NCI-H2227 (cell line): ENCODE measurements at regions not wholly inside any gene's neighbourhood (a gene's known extent, or its start where the extent isn't known, plus 50 kb on each side); places are given as distances from the start of the nearest gene placed in this dataset.

Source experiments
- DNase-seq: peaks from one replicate; lab custom pipeline; 2025; ENCODE audit not compliant: unreplicated experiment; lab: John Stamatoyannopoulos, UW

- no peak for DNase-seq
Observed at GRCh38 chr18:37684590-37684989, 119.0 kb upstream of the CELF4 start.

DNA sequence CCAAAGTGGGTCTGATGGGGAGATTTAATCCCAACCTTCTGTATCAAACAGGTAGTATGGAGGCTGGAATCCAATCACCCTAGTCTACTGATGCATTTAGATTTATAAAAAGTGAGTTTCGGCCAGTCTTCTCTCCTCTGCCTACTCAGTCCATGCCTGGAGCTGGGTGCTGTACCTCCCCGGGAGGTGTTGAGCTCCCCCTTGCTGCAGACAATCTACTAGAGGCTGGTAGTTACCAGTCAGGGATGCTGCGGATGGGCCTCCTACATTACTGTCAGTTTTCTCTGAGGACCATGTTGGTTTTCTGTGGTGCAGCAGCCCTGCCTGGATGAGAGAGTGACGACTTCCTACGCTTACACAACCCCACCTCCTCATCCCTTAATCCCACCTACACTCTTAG is 118.6 kb upstream of the CELF4 start:
- no peak for DNase-seq

DNA sequence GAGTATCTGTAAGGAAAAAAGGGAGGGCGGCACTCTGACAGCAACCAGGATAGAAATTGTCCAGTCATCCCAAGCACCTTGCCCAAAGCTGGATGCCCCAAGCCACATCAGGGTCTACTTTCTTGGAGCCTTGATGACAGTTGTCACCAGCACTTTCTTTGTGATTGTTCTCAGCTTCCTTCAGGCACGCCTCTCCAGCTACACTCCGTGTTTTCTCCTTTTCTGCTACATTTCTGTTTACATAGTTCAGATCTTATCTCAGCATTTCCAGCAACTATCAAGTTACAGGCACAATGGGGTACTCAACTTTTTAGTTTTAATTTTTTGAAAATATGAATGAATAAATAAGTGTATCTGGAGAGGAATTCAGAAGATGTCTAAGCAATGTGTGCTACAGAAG is 115.3 kb upstream of the CELF4 start:
- no peak for DNase-seq

DNA sequence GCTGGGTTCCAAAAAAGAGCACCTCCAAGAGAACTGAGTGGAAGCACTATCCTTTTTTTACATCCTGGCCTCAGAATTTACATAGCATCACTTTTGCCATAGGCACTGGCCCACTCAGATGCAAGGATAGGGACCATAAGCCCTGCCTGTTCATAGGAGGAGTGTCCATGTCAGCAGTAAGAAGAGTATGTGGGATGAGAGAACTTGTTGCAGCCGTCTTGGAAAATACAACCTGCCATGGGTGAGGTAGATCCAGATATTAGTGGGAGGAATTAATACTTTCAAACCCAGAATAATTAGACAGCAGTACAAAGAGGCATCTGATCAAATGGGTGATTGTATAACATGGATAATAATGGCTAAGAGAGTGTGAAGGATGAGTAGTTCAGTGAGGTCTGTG is 110.7 kb upstream of the CELF4 start:
- DNase-seq = no peak

DNA sequence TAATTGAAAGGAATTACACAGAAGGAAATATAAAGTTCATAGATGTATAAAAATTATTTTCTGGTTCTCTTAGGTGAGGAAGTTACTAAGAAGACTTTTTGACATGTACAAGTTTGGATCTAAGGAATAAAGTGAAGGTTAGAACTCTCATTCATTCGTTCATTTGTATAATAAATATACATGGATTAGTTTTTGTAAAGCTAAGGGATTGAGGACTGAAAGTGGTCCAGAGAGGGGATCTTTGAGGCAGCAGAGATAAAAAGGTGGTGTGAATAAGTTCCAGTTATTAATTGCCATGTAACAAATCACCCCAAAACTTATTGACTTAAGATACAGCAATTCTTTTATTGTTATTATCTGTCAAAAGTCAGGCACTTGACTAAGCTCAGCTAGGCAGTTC is 110.1 kb upstream of the CELF4 start:
- no peak for DNase-seq

- no peak for DNase-seq
Observed at GRCh38 chr18:37674570-37674969, 109.0 kb upstream of the CELF4 start.

DNA sequence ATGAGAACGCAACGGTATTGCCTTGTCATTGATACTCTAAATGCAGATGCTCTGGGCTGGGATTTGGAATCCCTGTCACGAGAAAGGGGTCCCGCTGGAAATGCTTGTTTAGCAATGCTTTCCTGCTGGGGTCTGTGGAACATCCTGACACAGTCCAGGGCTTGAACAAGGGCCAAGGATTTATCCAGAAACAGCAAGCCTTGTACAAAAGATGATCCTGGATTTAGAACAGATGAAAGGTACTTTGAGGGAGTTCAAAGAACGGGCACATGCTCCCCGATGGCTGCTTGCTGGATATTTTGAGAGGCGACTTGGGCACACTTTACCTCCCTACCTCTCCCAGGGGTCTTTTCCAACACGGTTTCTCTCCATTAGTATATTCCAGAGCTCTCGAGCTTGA is 108.1 kb upstream of the CELF4 start:
- DNase-seq = no peak

GRCh38 chr18:37672932-37673595 is 107.5 kb upstream of the CELF4 start:
- no peak for DNase-seq

GRCh38 chr18:37672001-37672400 is 106.4 kb upstream of the CELF4 start:
- no peak for DNase-seq

GRCh38 chr18:37671530-37671929 is 105.9 kb upstream of the CELF4 start:
- no peak for DNase-seq

GRCh38 chr18:37671119-37671518 is 105.5 kb upstream of the CELF4 start:
- DNase-seq = no peak

DNA sequence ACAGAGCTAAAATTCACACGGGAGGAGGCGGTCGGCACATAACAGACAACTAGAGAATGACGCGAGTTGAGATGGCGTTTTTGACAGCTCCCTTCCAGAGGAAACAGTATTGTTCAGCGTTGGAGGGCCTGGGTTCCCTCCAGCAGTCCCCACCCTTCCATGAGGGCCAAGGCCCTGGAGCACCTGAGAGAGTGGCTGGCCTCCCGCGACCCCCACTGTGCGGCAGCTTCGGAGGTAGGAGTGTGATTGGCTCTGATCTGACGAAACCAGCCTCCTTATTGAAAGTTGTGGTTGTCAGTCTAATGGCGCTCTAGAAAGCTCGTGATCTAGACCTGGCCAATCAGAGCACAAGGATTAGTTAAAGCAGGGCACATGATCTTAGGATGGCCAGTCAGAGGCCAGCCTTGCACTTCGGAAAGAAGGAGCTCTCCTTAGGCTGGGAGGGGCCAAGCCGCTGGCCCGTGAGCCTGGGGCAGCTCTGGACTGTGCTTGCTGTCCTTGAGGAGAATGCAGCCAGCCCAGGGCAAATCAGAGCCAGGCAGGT is 104.5 kb upstream of the CELF4 start:
- DNase-seq = no peak

DNA sequence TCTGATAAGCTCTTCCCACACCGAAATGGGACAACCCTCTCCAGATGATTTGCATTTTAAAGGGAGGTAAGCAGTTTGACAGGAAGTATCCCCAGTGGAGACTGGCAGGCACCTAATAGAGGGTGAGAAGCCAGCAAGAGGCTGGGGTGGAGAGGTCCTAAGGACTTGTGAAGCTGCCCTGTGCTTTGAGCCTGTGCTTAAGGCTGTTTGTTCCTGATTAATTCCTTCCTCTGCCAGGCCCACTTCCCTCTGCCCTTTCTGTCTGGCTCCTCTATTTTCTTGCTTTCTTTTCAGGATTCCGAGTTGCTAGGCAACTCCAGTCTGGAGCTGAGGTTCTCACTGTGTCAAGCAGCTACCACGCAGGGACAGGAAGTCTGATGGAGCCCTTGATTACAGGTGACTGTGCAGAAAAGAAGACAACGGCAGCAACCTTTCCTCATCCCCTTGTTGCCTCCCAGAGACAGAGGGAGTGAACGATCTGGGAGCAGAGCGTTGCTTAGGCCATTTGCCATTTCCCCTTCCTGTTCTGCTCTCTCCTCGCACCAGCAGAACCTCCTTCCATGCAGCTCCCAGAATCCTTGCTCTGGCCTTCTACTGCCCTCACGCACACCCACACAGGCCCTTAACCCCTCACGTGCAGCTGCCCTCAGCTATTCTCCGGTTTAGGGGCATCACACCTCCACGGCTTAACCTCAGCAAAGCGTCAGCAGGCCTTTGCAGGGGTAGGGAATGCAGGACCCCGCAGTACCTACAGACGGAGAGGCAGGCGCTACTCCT is 103.6 kb upstream of the CELF4 start:
- DNase-seq = peak; percentile 79

DNA sequence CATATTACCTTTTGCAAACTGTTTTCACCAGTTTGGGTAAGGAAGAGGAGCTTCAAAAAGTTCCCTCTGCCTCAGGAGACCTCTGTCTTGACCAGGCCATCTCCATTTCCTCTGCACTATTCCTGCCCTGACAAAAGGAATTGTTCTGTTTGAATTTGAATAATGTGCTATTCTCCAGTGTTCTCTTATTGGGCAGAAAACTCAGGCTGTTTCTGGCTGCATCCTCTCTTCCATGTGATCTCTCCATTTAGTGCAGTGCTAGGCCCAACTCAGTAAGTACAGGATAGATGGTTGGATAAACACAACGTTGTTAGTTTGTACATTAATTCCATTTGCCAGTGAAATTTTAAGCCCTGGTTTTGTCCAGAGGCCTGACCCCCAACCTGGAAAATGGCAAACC is 102.2 kb upstream of the CELF4 start:
- no peak for DNase-seq

DNA sequence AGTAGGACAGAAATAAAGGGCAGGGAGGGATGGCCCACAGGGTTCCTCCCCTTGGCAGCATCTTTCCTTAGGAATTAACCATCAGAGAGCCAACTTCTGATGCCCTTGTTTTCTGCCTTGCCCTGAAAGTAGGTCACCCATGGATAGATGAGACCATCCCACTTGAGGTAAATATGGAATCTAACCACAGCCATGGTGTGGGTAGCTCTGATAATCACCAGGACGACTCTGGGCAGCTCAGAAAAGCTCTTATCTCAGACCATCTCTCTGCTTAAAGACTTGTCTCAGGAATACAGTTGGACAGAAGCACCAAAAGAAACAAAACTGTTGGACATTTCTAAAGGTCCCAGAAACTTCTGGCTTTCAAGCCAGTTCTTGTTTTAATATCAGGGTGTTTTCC is 101.4 kb upstream of the CELF4 start:
- DNase-seq = no peak

DNA sequence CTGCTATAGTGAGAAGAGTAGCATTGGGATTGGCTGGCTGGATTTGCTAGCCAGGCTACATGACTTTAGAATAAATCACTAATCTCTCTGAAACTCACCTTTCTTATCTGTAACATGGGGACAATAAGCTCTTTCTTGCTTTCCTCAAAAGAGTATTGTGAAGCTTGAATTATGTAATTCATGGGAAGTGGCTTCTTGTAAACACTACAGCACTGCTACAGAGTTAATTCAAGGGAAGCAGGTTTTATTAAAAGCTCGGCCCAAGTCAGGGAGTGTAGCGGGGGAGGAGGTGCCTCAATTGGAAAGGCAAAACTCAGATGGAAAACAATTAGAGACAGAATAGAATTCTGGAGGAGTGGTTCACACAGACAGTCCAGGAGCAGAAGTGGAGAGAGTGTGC is 100.9 kb upstream of the CELF4 start:
- DNase-seq = no peak

GRCh38 chr18:37665346-37665745 is 99.7 kb upstream of the CELF4 start:
- DNase-seq = no peak

GRCh38 chr18:37663446-37663845 is 97.8 kb upstream of the CELF4 start:
- no peak for DNase-seq

GRCh38 chr18:37662546-37663339 is 97.1 kb upstream of the CELF4 start:
- no peak for DNase-seq

GRCh38 chr18:37662099-37662498 is 96.5 kb upstream of the CELF4 start:
- DNase-seq = no peak

DNA sequence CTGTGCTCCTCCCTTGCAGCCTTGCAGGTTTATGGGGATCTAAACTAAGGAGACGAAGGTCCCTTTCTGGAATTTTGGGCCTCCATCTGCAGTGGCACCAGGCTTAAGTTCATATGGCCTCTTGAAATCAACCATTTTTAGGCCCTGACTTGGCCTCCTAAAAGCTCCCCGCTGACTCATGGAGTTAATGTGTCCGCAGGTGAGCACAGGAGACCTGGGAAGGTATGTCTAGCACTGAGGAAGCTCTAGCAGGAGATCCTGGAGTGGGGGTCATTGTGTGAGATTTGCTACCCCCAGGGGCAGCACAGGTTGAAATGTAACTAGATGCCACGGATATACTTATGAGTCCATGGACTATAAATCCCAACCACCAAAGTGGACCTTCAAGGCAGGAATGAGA is 95.9 kb upstream of the CELF4 start:
- no peak for DNase-seq

DNA sequence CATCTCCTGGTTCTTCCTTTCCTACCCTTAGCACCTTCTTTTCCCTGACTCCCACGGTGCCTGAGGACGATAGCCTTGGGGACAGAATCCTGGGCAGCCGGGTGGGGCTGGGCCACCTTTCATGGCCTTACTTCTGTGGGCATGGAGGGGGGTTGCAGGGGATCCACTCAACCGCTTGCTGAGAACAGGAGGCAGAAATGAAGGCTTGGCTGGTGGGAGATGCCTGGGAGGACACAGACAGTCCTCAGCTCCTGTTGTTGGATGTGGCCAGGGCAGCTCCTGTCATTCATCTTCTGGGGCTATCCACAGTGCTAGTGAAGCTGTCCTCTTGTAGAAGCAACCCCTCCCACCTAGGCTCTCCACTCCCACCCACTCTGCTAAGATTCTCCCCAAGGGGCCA is 95.5 kb upstream of the CELF4 start:
- no peak for DNase-seq
